ENCODE measurements at regions not wholly inside any gene's neighbourhood (a gene's known extent, or its start where the extent isn't known, plus 50 kb on each side); places are given as distances from the start of the nearest gene placed in this dataset.

GRCh38 chr4:140242357-140243277 lies 88.6 kb upstream of the MAML3 start:
- Histone ChIP-seq H3K4me3 (replicated peaks in 1 of 4; ENCODE audit: control extremely low read depth in 1 of 4, insufficient read depth in 1 of 4, low read depth in 3 of 4, low read length in 4 of 4) (no peak overlapping the region), H2AFZ (ENCODE audit: low read length) (no peak overlapping the region), H3K9ac (ENCODE audit: insufficient read depth, low read length) (no peak overlapping the region), H3K79me2 (ENCODE audit: control insufficient read depth, insufficient read depth, low read length) (no peaks in the 10 kb centered on the region), H3K4me2 (ENCODE audit: extremely low read depth, insufficient read depth, low read length) (no peak overlapping the region), H3K27ac (ENCODE audit: insufficient read depth, low read length) (no peak overlapping the region), H4K20me1 (ENCODE audit: control insufficient read depth, extremely low read depth, insufficient read depth, low read length) (no peaks in the 10 kb centered on the region), H3K36me3 (ENCODE audit: control insufficient read depth, insufficient read depth, low read length) (no peaks in the 10 kb centered on the region), H3K9me3 (ENCODE audit: control insufficient read depth, insufficient read depth, low read depth, low read length) (no peaks in the 10 kb centered on the region), H3K27me3 (ENCODE audit: control insufficient read depth, insufficient read depth, low read length) (no peaks in the 10 kb centered on the region), H3K4me1 (ENCODE audit: control insufficient read depth, extremely low read depth, insufficient read depth, low read length) (peaks cover 9% of the 10 kb centered on the region)
- DNase-seq (ENCODE audit: low read depth in 2 of 2), result no peak
- TF ChIP-seq CTCF (conservative IDR thresholded peaks at IDR 0.05 in 1 of 2, IDR thresholded peaks at IDR 0.05 in 1 of 2; ENCODE audit: low read depth in 1 of 2, low read length in 2 of 2), result no peak
- TF ChIP-seq EZH2 (IDR thresholded peaks at IDR 0.05; ENCODE audit: low read length, missing control alignments), result no peak

DNA sequence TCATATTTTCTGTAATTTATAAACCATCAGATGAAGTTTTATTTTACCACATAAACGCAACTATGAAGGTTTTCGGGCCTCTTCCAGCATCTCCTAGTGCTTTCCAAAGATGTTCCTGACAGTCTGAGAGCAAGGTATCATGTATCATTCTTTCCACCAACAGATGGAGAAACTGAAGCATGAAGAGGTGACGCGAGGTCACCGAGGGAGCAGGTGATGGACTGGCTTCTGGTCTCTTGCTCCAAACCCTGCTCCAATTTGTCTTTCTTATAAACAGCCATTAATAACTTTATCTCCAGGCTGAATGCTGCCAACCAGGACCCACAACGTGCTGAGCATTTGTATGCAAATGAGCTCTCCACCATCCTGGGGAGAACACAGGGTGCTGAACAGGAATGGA lies 86.3 kb upstream of the MAML3 start:
- no peaks in the 10 kb centered on the region for H4K20me1 ChIP-seq (ENCODE audit: control insufficient read depth, extremely low read depth, insufficient read depth, low read length)
- H3K4me1 ChIP-seq (ENCODE audit: control insufficient read depth, extremely low read depth, insufficient read depth, low read length), result peaks cover 21% of the 10 kb centered on the region
- no peaks in the 10 kb centered on the region for H3K9me3 ChIP-seq (ENCODE audit: control insufficient read depth, insufficient read depth, low read depth, low read length)
- DNase-seq (ENCODE audit: low read depth in 2 of 2), result no peak
- no peak overlapping the region for H3K4me3 ChIP-seq (replicated peaks in 1 of 4; ENCODE audit: control extremely low read depth in 1 of 4, insufficient read depth in 1 of 4, low read depth in 3 of 4, low read length in 4 of 4)
- H3K27me3 ChIP-seq (ENCODE audit: control insufficient read depth, insufficient read depth, low read length), result no peaks in the 10 kb centered on the region
- H3K9ac ChIP-seq (ENCODE audit: insufficient read depth, low read length), result no peak overlapping the region
- no peak overlapping the region for H3K27ac ChIP-seq (ENCODE audit: insufficient read depth, low read length)
- H3K79me2 ChIP-seq (ENCODE audit: control insufficient read depth, insufficient read depth, low read length), result no peaks in the 10 kb centered on the region
- TF ChIP-seq EZH2 (IDR thresholded peaks at IDR 0.05; ENCODE audit: low read length, missing control alignments) (no peak), CTCF (conservative IDR thresholded peaks at IDR 0.05 in 1 of 2, IDR thresholded peaks at IDR 0.05 in 1 of 2; ENCODE audit: low read depth in 1 of 2, low read length in 2 of 2) (no peak)
- H3K36me3 ChIP-seq (ENCODE audit: control insufficient read depth, insufficient read depth, low read length), result no peaks in the 10 kb centered on the region
- H3K4me2 ChIP-seq (ENCODE audit: extremely low read depth, insufficient read depth, low read length), result no peak overlapping the region
- no peak overlapping the region for H2AFZ ChIP-seq (ENCODE audit: low read length)

GRCh38 chr4:140239311-140239710 lies 85.3 kb upstream of the MAML3 start:
- no peaks in the 10 kb centered on the region for H4K20me1 ChIP-seq (ENCODE audit: control insufficient read depth, extremely low read depth, insufficient read depth, low read length)
- TF ChIP-seq EZH2 (IDR thresholded peaks at IDR 0.05; ENCODE audit: low read length, missing control alignments) (no peak), CTCF (conservative IDR thresholded peaks at IDR 0.05 in 1 of 2, IDR thresholded peaks at IDR 0.05 in 1 of 2; ENCODE audit: low read depth in 1 of 2, low read length in 2 of 2) (no peak)
- no peak overlapping the region for H3K4me3 ChIP-seq (replicated peaks in 1 of 4; ENCODE audit: control extremely low read depth in 1 of 4, insufficient read depth in 1 of 4, low read depth in 3 of 4, low read length in 4 of 4)
- no peaks in the 10 kb centered on the region for H3K36me3 ChIP-seq (ENCODE audit: control insufficient read depth, insufficient read depth, low read length)
- DNase-seq (ENCODE audit: low read depth in 2 of 2), result no peak
- no peak overlapping the region for H2AFZ ChIP-seq (ENCODE audit: low read length)
- H3K4me1 ChIP-seq (ENCODE audit: control insufficient read depth, extremely low read depth, insufficient read depth, low read length), result peaks cover 24% of the 10 kb centered on the region
- no peaks in the 10 kb centered on the region for H3K79me2 ChIP-seq (ENCODE audit: control insufficient read depth, insufficient read depth, low read length)
- no peaks in the 10 kb centered on the region for H3K9me3 ChIP-seq (ENCODE audit: control insufficient read depth, insufficient read depth, low read depth, low read length)
- H3K27me3 ChIP-seq (ENCODE audit: control insufficient read depth, insufficient read depth, low read length), result no peaks in the 10 kb centered on the region
- H3K27ac ChIP-seq (ENCODE audit: insufficient read depth, low read length), result no peak overlapping the region
- H3K4me2 ChIP-seq (ENCODE audit: extremely low read depth, insufficient read depth, low read length), result no peak overlapping the region
- no peak overlapping the region for H3K9ac ChIP-seq (ENCODE audit: insufficient read depth, low read length)

All from fibroblast of lung (primary cell).